Pons (tissue), 1 donor: ENCODE measurements at regions not wholly inside any gene's neighbourhood (a gene's known extent, or its start where the extent isn't known, plus 50 kb on each side); places are given as distances from the start of the nearest gene placed in this dataset.
"Not testable (repeated sequence)": the region's sequence is repeated elsewhere in the genome, so short reads cannot be mapped to it uniquely, and the experiment has no call there.

Experiments
- DNase-seq: peaks from one replicate; pipeline ENCODE4 v3.0.0-alpha.2; 2016; ENCODE audit warnings: low spot score

GRCh38 chr10:50999163-50999562, 75.1 kb upstream of the PRKG1 start:
- no peak for DNase-seq

- DNase-seq, result no peak
Observed at GRCh38 chr10:51000164-51000563, 74.1 kb upstream of the PRKG1 start.

- no peak for DNase-seq
Observed at GRCh38 chr10:51000976-51001375, 73.3 kb upstream of the PRKG1 start.

- peak; percentile 46 for DNase-seq
Observed at GRCh38 chr10:51001587-51001986, 72.7 kb upstream of the PRKG1 start.

GRCh38 chr10:51002469-51002868, 71.8 kb upstream of the PRKG1 start:
- DNase-seq, result no peak

GRCh38 chr10:51004776-51005175, 69.5 kb upstream of the PRKG1 start:
- no peak for DNase-seq

GRCh38 chr10:51005551-51005950, 68.7 kb upstream of the PRKG1 start:
- DNase-seq, result no peak

GRCh38 chr10:51006686-51007085, 67.6 kb upstream of the PRKG1 start:
- DNase-seq, result no peak

GRCh38 chr10:51007781-51008180, 66.5 kb upstream of the PRKG1 start:
- no peak for DNase-seq

- DNase-seq, result no peak
Observed at GRCh38 chr10:51008346-51008745, 65.9 kb upstream of the PRKG1 start.

GRCh38 chr10:51010977-51011376, 63.3 kb upstream of the PRKG1 start:
- peak; percentile 42 for DNase-seq

GRCh38 chr10:51012073-51012472, 62.2 kb upstream of the PRKG1 start:
- no peak for DNase-seq

- peak; percentile 22 for DNase-seq
Observed at GRCh38 chr10:51014680-51015389, 59.5 kb upstream of the PRKG1 start.

GRCh38 chr10:51015390-51015754, 58.9 kb upstream of the PRKG1 start:
- not testable (repeated sequence) for DNase-seq

GRCh38 chr10:51020200-51020599, 54.1 kb upstream of the PRKG1 start:
- DNase-seq, result no peak

- DNase-seq, result no peak
Observed at GRCh38 chr10:51022933-51023585, 51.2 kb upstream of the PRKG1 start.

- no peak for DNase-seq
Observed at GRCh38 chr10:51023636-51024035, 50.7 kb upstream of the PRKG1 start.
